H9 (cell line): ENCODE measurements at regions not wholly inside any gene's neighbourhood (a gene's known extent, or its start where the extent isn't known, plus 50 kb on each side); places are given as distances from the start of the nearest gene placed in this dataset.

Experiments
- DNase-seq: peaks from one replicate; pipeline ENCODE4 v3.0.0-alpha.2; 2017
- H2AFZ ChIP-seq: one replicate; pipeline ENCODE4 v1.6.1; 2013; ENCODE audit warnings: mild to moderate bottlenecking, low read length, control low read depth, moderate library complexity
- H2AK5ac ChIP-seq: 2 replicates; pipeline ENCODE4 v1.6.1; 2013; ENCODE audit warnings: low read length, control low read depth, mixed read lengths; ENCODE audit not compliant: insufficient read length
- H2BK120ac ChIP-seq: one replicate; pipeline ENCODE4 v1.6.1; 2013; ENCODE audit warnings: low read depth, mild to moderate bottlenecking, low read length, control low read depth, inconsistent platforms; ENCODE audit not compliant: poor library complexity, severe bottlenecking
- H2BK12ac ChIP-seq: 2 replicates; pipeline ENCODE4 v1.6.1; 2013; ENCODE audit warnings: low read length, control low read depth, mixed read lengths, low read depth; ENCODE audit not compliant: insufficient read length
- H2BK15ac ChIP-seq: 2 replicates; pipeline ENCODE4 v1.6.1; 2013; ENCODE audit warnings: low read depth, low read length, control low read depth
- H2BK20ac ChIP-seq: one replicate; pipeline ENCODE4 v1.6.1; 2013; ENCODE audit warnings: low read depth, mild to moderate bottlenecking, low read length, control low read depth, inconsistent platforms; ENCODE audit not compliant: poor library complexity, severe bottlenecking
- H2BK5ac ChIP-seq: 2 replicates; pipeline ENCODE4 v1.6.1; 2013; ENCODE audit warnings: low read length, control low read depth, mixed read lengths; ENCODE audit not compliant: insufficient read length
- H3K14ac ChIP-seq: 2 replicates; pipeline ENCODE4 v1.6.1; 2013; ENCODE audit warnings: low read length, control low read depth; ENCODE audit not compliant: insufficient read depth
- H3K18ac ChIP-seq: 2 replicates; pipeline ENCODE4 v1.6.1; 2013; ENCODE audit warnings: low read depth, mild to moderate bottlenecking, mixed read lengths, low read length, control low read depth; ENCODE audit not compliant: insufficient read length
- H3K23ac ChIP-seq: 2 replicates; pipeline ENCODE4 v1.6.1; 2013; ENCODE audit warnings: low read length, control low read depth, mixed read lengths, low read depth; ENCODE audit not compliant: insufficient read length
- H3K23me2 ChIP-seq: 2 replicates; pipeline ENCODE4 v1.6.1; 2013; ENCODE audit warnings: low read depth, mild to moderate bottlenecking, mixed read lengths, low read length, control low read depth; ENCODE audit not compliant: insufficient read length, poor library complexity, severe bottlenecking
- H3K27ac ChIP-seq: 2 replicates; pipeline ENCODE4 v1.5.1; 2013; ENCODE audit warnings: low read length, control low read depth, mixed read lengths, low read depth; ENCODE audit not compliant: insufficient read length
- H3K27me3 ChIP-seq: 2 replicates; pipeline ENCODE4 v1.6.1; 2013; ENCODE audit warnings: low read length, control low read depth, inconsistent platforms; ENCODE audit not compliant: insufficient read depth
- H3K4ac ChIP-seq: 2 replicates; pipeline ENCODE4 v1.6.1; 2013; ENCODE audit warnings: low read depth, mild to moderate bottlenecking, control low read depth, inconsistent platforms, low read length, moderate library complexity
- H3K4me1 ChIP-seq: 2 replicates; pipeline ENCODE4 v1.6.1; 2013; ENCODE audit warnings: low read length, control low read depth, inconsistent platforms; ENCODE audit not compliant: insufficient read depth
- H3K4me2 ChIP-seq: 2 replicates; pipeline ENCODE4 v1.6.1; 2013; ENCODE audit warnings: low read length, control low read depth, mixed read lengths; ENCODE audit not compliant: insufficient read length, insufficient read depth
- H3K56ac ChIP-seq: 2 replicates; pipeline ENCODE4 v1.6.1; 2013; ENCODE audit warnings: low read depth, mild to moderate bottlenecking, mixed read lengths, low read length, control low read depth; ENCODE audit not compliant: insufficient read length
- H3K79me1 ChIP-seq: 2 replicates; pipeline ENCODE4 v1.6.1; 2013; ENCODE audit warnings: low read depth, mild to moderate bottlenecking, moderate library complexity, low read length, control low read depth, inconsistent platforms; ENCODE audit not compliant: insufficient read depth, poor library complexity, severe bottlenecking
- H3K79me2 ChIP-seq: 2 replicates; pipeline ENCODE4 v1.6.1; 2013; ENCODE audit warnings: low read length, control low read depth, inconsistent platforms; ENCODE audit not compliant: insufficient read depth
- H3K9ac ChIP-seq: 2 replicates; pipeline ENCODE4 v1.6.1; 2013; ENCODE audit warnings: low read length, control low read depth, mixed read lengths; ENCODE audit not compliant: insufficient read length; ENCODE audit errors: extremely low read depth
- H3K9me3 ChIP-seq: one replicate; pipeline ENCODE4 v1.6.1; 2013; ENCODE audit warnings: low read depth, low read length, inconsistent platforms; ENCODE audit not compliant: control insufficient read depth
- H3T11ph ChIP-seq: one replicate; pipeline ENCODE4 v1.6.1; 2013; ENCODE audit warnings: mild to moderate bottlenecking, low read length, control low read depth, inconsistent platforms
- H4K20me1 ChIP-seq: one replicate; pipeline ENCODE4 v1.6.1; 2013; ENCODE audit not compliant: control insufficient read depth, insufficient read length, insufficient read depth
- H4K5ac ChIP-seq: 2 replicates; pipeline ENCODE4 v1.6.1; 2013; ENCODE audit warnings: low read depth, mild to moderate bottlenecking, mixed read lengths, low read length, control low read depth; ENCODE audit not compliant: insufficient read length
- H4K8ac ChIP-seq: replicated peaks from 2 replicates; pipeline ENCODE4 v1.6.1; 2013; ENCODE audit warnings: low read length, control low read depth, mixed read lengths, low read depth; ENCODE audit not compliant: insufficient read length
- H4K91ac ChIP-seq: 2 replicates; pipeline ENCODE4 v1.6.1; 2013; ENCODE audit warnings: low read depth, mild to moderate bottlenecking, moderate library complexity, mixed read lengths, low read length, control low read depth; ENCODE audit not compliant: insufficient read length
- H3K27ac Mint-ChIP-seq, 3 experiments: 2 replicates in 2 of 3; 3 replicates in 1 of 3; pipeline ENCODE4 v1.8.0; 2020 to 2021; ENCODE audit warnings: mixed read lengths in 3 of 3, mild to moderate bottlenecking in 1 of 3, moderate library complexity in 1 of 3
- H3K27me3 Mint-ChIP-seq: 2 replicates; pipeline ENCODE4 v1.8.0; 2021; ENCODE audit warnings: low read depth, mild to moderate bottlenecking, moderate library complexity, mixed read lengths
- H3K36me3 Mint-ChIP-seq, 3 experiments: 2 replicates in 2 of 3; 3 replicates in 1 of 3; pipeline ENCODE4 v1.8.0; 2020 to 2021; ENCODE audit warnings: low read depth in 3 of 3, mixed read lengths in 3 of 3; ENCODE audit not compliant: insufficient read depth in 1 of 3
- H3K4me1 Mint-ChIP-seq, 2 experiments: 2 replicates each; pipeline ENCODE4 v1.8.0; 2020; ENCODE audit warnings: mixed read lengths in 2 of 2
- H3K4me3 Mint-ChIP-seq, 2 experiments: 2 replicates in 1 of 2; 3 replicates in 1 of 2; pipeline ENCODE4 v1.8.0; 2020 to 2021; ENCODE audit warnings: mild to moderate bottlenecking in 2 of 2, mixed read lengths in 2 of 2, moderate library complexity in 1 of 2
- H3K9me3 Mint-ChIP-seq, 2 experiments: 2 replicates in 1 of 2; 3 replicates in 1 of 2; pipeline ENCODE4 v1.8.0; 2020; ENCODE audit warnings: mild to moderate bottlenecking in 2 of 2, mixed read lengths in 2 of 2, moderate library complexity in 1 of 2
- CTCF ChIP-seq: fragments of 200-600 bp; sonication (generic); conservative IDR thresholded peaks from 3 replicates; pipeline ENCODE4 v1.8.0; 2021; ENCODE audit warnings: antibody characterized with exemption, mild to moderate bottlenecking
- WGBS: extraction: QIAGEN DNeasy Blood & Tissue Kit; methylation state at CpG from one replicate; pipeline ENCODE4 v1.1.7; 2013; ENCODE audit warnings: missing lambda C conversion rate, low lambda C conversion rate, mixed read lengths; ENCODE audit not compliant: insufficient read length; ENCODE audit errors: extremely low coverage; 5-methylcytosine and 5-hydroxymethylcytosine counted together

- H2BK20ac ChIP-seq, result no peak overlapping the region
- H3K4ac ChIP-seq, result no peak overlapping the region
- no peaks in the 10 kb centered on the region for H3K79me1 ChIP-seq
- H2BK15ac ChIP-seq, result no peak overlapping the region
- no peak overlapping the region for H3K14ac ChIP-seq
- WGBS, result no CpG with 5 or more reads among the region's 3 CpGs
- no peak overlapping the region for H3K23ac ChIP-seq
- no peak overlapping the region for H2BK5ac ChIP-seq
- H4K5ac ChIP-seq, result no peak overlapping the region
- Mint-ChIP-seq H3K4me3 (no peak overlapping the region), H3K27me3 (no peaks in the 10 kb centered on the region), H3K9me3 (no peaks in the 10 kb centered on the region), H3K4me1 (peaks cover 2 to 5% of the 10 kb centered on the region in 2 experiments; a peak in 3 of 4 replicates), H3K27ac (no peak overlapping the region), H3K36me3 (no peaks in the 10 kb centered on the region)
- H3K27ac ChIP-seq, result no peak overlapping the region
- H3T11ph ChIP-seq, result no peak overlapping the region
- no peak overlapping the region for H4K8ac ChIP-seq
- H2AK5ac ChIP-seq, result no peak overlapping the region
- no peak overlapping the region for H2BK120ac ChIP-seq
- H3K23me2 ChIP-seq, result no peaks in the 10 kb centered on the region
- no peak for DNase-seq
- H3K79me2 ChIP-seq, result no peaks in the 10 kb centered on the region
- H3K18ac ChIP-seq, result no peak overlapping the region
- no peak overlapping the region for H3K9ac ChIP-seq
- TF ChIP-seq CTCF, result no peak
- no peak overlapping the region for H4K91ac ChIP-seq
- H2AFZ ChIP-seq, result no peak overlapping the region
- no peak overlapping the region for H3K56ac ChIP-seq
- H4K20me1 ChIP-seq, result no peaks in the 10 kb centered on the region
- H3K9me3 ChIP-seq, result no peaks in the 10 kb centered on the region
- no peak overlapping the region for H3K4me2 ChIP-seq
- no peaks in the 10 kb centered on the region for H3K4me1 ChIP-seq
- no peaks in the 10 kb centered on the region for H3K27me3 ChIP-seq
- H2BK12ac ChIP-seq, result no peak overlapping the region
These were observed 469.3 kb upstream of the MCTP2 start for GRCh38 chr15:93762036-93762435.
